SK-N-SH (cell line): ENCODE measurements at regions not wholly inside any gene's neighbourhood (a gene's known extent, or its start where the extent isn't known, plus 50 kb on each side); places are given as distances from the start of the nearest gene placed in this dataset.

Experiments
- CTCF ChIA-PET: fragments of 300-600, 350-600 bp; formaldehyde crosslinking; extraction: SDS; loops from one replicate; lab custom pipeline; 2021; lab: Yijun Ruan, JAX
- POLR2A ChIA-PET: fragments of 350-600 bp; sonication (Branson Sonifier 250); formaldehyde crosslinking; extraction: SDS; loops from one replicate; lab custom pipeline; 2020; ENCODE audit warnings: antibody characterized with exemption, inconsistent platforms; lab: Yijun Ruan, JAX
- DNase-seq: peaks from one replicate; pipeline ENCODE4 v3.0.0; 2012
- H2AFZ ChIP-seq: fragments of 200-600 bp; sonication (generic); 2 replicates; pipeline ENCODE4 v1.8.1; 2016; ENCODE audit warnings: antibody characterized with exemption, mild to moderate bottlenecking, low read depth
- H3F3A ChIP-seq: fragments of 200-600 bp; sonication (generic); replicated peaks from 2 replicates; pipeline ENCODE3; 2016; ENCODE audit warnings: antibody characterized with exemption, mild to moderate bottlenecking; ENCODE audit not compliant: insufficient read depth
- H3K27ac ChIP-seq, 2 experiments: fragments of 200-500 bp in 1 of 2; fragments of 200-600 bp in 1 of 2; sonication (Bioruptor generic) in 1 of 2; sonication (generic), shearing (Covaris generic) in 1 of 2; 2 replicates each; pipeline versions ENCODE4 v1.5.1 to v1.6.1; 2014 to 2016; ENCODE audit warnings: low read depth in 2 of 2, inconsistent platforms in 1 of 2, low read length in 1 of 2, mild to moderate bottlenecking in 1 of 2, mixed read lengths in 1 of 2
- H3K27me3 ChIP-seq: fragments of 200-600 bp; sonication (generic), shearing (Covaris generic); 2 replicates; pipeline ENCODE4 v1.6.1; 2016; ENCODE audit warnings: mixed run types; ENCODE audit not compliant: insufficient read depth
- H3K36me3 ChIP-seq, 2 experiments: fragments of 200-500 bp in 1 of 2; fragments of 200-600 bp in 1 of 2; sonication (Bioruptor generic) in 1 of 2; sonication (generic) in 1 of 2; replicated peaks in 1 of 2; 2 replicates each; pipeline versions ENCODE3 to v1.5.1; 2014 to 2016; ENCODE audit warnings: low read length in 1 of 2, mild to moderate bottlenecking in 1 of 2; ENCODE audit not compliant: insufficient read depth in 2 of 2, control insufficient read depth in 1 of 2
- H3K4me1 ChIP-seq, 2 experiments: fragments of 200-500 bp in 1 of 2; fragments of 200-600 bp in 1 of 2; sonication (Bioruptor generic) in 1 of 2; sonication (generic), shearing (Covaris generic) in 1 of 2; 2 replicates each; pipeline versions ENCODE4 v1.5.1 to v1.6.1; 2014 to 2016; ENCODE audit warnings: low read depth in 1 of 2, low read length in 1 of 2, mixed run types in 1 of 2; ENCODE audit not compliant: insufficient read depth in 2 of 2, control insufficient read depth in 1 of 2
- H3K4me2 ChIP-seq: fragments of 200-600 bp; sonication (generic), shearing (Covaris generic); 2 replicates; pipeline ENCODE4 v1.6.1; 2017; ENCODE audit warnings: mixed run types
- H3K4me3 ChIP-seq, 2 experiments: fragments of 200-500 bp in 1 of 2; fragments of 200-600 bp in 1 of 2; sonication (Bioruptor generic) in 1 of 2; sonication (generic), shearing (Covaris generic) in 1 of 2; 2 replicates each; pipeline versions ENCODE4 v1.5.1 to v1.8.1; 2014 to 2016; ENCODE audit warnings: low read depth in 2 of 2, inconsistent platforms in 1 of 2, low read length in 1 of 2, mild to moderate bottlenecking in 1 of 2, mixed read lengths in 1 of 2, moderate library complexity in 1 of 2
- H3K79me2 ChIP-seq: fragments of 200-600 bp; sonication (generic); 2 replicates; pipeline ENCODE4 v1.8.1; 2017; ENCODE audit warnings: mild to moderate bottlenecking; ENCODE audit not compliant: insufficient read depth
- H3K9ac ChIP-seq: fragments of 200-600 bp; sonication (generic); 2 replicates; pipeline ENCODE4 v1.6.1; 2017; ENCODE audit warnings: mixed run types
- H3K9me2 ChIP-seq: fragments of 200-600 bp; sonication (generic); 2 replicates; pipeline ENCODE4 v1.6.1; 2017; ENCODE audit warnings: mixed run types
- H3K9me3 ChIP-seq: fragments of 200-600 bp; sonication (generic); 2 replicates; pipeline ENCODE4 v1.6.1; 2017; ENCODE audit warnings: mixed run types, mild to moderate bottlenecking, moderate library complexity
- H4K20me1 ChIP-seq: fragments of 200-600 bp; sonication (generic); 2 replicates; pipeline ENCODE4 v1.6.1; 2017; ENCODE audit warnings: mild to moderate bottlenecking, mixed run types; ENCODE audit not compliant: insufficient read depth
- FOSL2 ChIP-seq: IDR thresholded peaks from 2 replicates; pipeline ENCODE4 v1.4.0; 2012; ENCODE audit warnings: low read depth, mild to moderate bottlenecking, moderate library complexity, borderline replicate concordance
- GABPA ChIP-seq: IDR thresholded peaks from 2 replicates; pipeline ENCODE4 v1.4.0; 2012; ENCODE audit warnings: low read depth, mild to moderate bottlenecking
- JUND ChIP-seq: IDR thresholded peaks from 2 replicates; pipeline ENCODE4 v1.4.0; 2012
- NFIC ChIP-seq: IDR thresholded peaks from 2 replicates; pipeline ENCODE4 v1.4.0; 2012; ENCODE audit warnings: borderline replicate concordance
- POLR2AphosphoS5 ChIP-seq: IDR thresholded peaks from 2 replicates; pipeline ENCODE4 v1.6.1; 2012; ENCODE audit warnings: low read depth, low read length
- RFX5 ChIP-seq: IDR thresholded peaks from 2 replicates; pipeline ENCODE4 v1.6.1; 2012; ENCODE audit warnings: mild to moderate bottlenecking, improper control_type of control experiment, low read length
- SIN3A ChIP-seq: IDR thresholded peaks from 2 replicates; pipeline ENCODE4 v1.6.1; 2012; ENCODE audit warnings: low read depth, mild to moderate bottlenecking, low read length, moderate library complexity, borderline replicate concordance
- TAF1 ChIP-seq: IDR thresholded peaks from 2 replicates; pipeline ENCODE4 v1.6.1; 2012; ENCODE audit warnings: low read depth, mild to moderate bottlenecking, low read length, moderate library complexity, borderline replicate concordance
- whole genome bisulfite sequencing: methylation state at CpG from one replicate; pipeline ENCODE4 v1.1.6; 2017; ENCODE audit warnings: low lambda C conversion rate; 5-methylcytosine and 5-hydroxymethylcytosine counted together
- TF ChIP-seq, protein P1 (sequence below): fragments of 200-600 bp; sonication (generic); IDR thresholded peaks from 2 replicates; pipeline ENCODE4 v1.6.1; 2017; ENCODE audit warnings: antibody characterized with exemption, mild to moderate bottlenecking, moderate library complexity
- TF ChIP-seq, protein P2 (sequence below): IDR thresholded peaks from 2 replicates; pipeline ENCODE4 v1.4.0; 2012; ENCODE audit warnings: low read depth
- TF ChIP-seq, protein P3 (sequence below): IDR thresholded peaks from 2 replicates; pipeline ENCODE4 v1.6.1; 2012; ENCODE audit warnings: mild to moderate bottlenecking, low read depth, low read length, moderate library complexity
- TF ChIP-seq, protein P4 (sequence below): fragments of 150-350 bp; IDR thresholded peaks from 2 replicates; pipeline ENCODE4 v1.6.1; 2016; ENCODE audit warnings: mild to moderate bottlenecking, low read depth, low read length

DNA sequence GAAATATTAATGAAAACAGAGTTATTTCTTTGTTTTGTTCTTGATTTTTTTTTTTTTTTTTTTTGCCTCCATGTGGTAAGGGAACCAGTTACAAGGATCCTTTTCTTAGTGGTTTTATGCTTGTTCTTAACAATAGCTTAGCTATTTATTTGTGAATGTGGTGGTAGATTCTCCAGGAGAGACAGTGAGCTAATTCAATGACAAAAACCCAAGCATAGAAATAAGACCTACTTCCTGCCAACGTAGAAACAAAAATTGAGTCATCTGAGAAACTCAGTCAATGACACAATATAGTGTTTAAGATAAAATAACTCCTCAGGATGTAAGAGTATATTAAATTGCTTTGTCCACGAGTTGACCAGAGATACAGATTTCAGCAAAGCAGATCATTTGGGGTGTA, 863.8 kb upstream of the PABPC4L start:
- no peaks in the 10 kb centered on the region for H3F3A ChIP-seq
- no peaks in the 10 kb centered on the region for H4K20me1 ChIP-seq
- DNase-seq, result no peak
- H3K9me3 ChIP-seq, result no peaks in the 10 kb centered on the region
- TF ChIP-seq, protein P1, sequence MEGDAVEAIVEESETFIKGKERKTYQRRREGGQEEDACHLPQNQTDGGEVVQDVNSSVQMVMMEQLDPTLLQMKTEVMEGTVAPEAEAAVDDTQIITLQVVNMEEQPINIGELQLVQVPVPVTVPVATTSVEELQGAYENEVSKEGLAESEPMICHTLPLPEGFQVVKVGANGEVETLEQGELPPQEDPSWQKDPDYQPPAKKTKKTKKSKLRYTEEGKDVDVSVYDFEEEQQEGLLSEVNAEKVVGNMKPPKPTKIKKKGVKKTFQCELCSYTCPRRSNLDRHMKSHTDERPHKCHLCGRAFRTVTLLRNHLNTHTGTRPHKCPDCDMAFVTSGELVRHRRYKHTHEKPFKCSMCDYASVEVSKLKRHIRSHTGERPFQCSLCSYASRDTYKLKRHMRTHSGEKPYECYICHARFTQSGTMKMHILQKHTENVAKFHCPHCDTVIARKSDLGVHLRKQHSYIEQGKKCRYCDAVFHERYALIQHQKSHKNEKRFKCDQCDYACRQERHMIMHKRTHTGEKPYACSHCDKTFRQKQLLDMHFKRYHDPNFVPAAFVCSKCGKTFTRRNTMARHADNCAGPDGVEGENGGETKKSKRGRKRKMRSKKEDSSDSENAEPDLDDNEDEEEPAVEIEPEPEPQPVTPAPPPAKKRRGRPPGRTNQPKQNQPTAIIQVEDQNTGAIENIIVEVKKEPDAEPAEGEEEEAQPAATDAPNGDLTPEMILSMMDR, result no peak
- TF ChIP-seq, protein P2, sequence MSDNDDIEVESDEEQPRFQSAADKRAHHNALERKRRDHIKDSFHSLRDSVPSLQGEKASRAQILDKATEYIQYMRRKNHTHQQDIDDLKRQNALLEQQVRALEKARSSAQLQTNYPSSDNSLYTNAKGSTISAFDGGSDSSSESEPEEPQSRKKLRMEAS, result no peak
- TF ChIP-seq, protein P3, sequence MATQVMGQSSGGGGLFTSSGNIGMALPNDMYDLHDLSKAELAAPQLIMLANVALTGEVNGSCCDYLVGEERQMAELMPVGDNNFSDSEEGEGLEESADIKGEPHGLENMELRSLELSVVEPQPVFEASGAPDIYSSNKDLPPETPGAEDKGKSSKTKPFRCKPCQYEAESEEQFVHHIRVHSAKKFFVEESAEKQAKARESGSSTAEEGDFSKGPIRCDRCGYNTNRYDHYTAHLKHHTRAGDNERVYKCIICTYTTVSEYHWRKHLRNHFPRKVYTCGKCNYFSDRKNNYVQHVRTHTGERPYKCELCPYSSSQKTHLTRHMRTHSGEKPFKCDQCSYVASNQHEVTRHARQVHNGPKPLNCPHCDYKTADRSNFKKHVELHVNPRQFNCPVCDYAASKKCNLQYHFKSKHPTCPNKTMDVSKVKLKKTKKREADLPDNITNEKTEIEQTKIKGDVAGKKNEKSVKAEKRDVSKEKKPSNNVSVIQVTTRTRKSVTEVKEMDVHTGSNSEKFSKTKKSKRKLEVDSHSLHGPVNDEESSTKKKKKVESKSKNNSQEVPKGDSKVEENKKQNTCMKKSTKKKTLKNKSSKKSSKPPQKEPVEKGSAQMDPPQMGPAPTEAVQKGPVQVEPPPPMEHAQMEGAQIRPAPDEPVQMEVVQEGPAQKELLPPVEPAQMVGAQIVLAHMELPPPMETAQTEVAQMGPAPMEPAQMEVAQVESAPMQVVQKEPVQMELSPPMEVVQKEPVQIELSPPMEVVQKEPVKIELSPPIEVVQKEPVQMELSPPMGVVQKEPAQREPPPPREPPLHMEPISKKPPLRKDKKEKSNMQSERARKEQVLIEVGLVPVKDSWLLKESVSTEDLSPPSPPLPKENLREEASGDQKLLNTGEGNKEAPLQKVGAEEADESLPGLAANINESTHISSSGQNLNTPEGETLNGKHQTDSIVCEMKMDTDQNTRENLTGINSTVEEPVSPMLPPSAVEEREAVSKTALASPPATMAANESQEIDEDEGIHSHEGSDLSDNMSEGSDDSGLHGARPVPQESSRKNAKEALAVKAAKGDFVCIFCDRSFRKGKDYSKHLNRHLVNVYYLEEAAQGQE, result no peak
- no peak for TF ChIP-seq SIN3A
- TF ChIP-seq, all 33 proteins: peak for 0
- ChIA-PET CTCF (no interaction called here), POLR2A (no interaction called here)
- no peaks in the 10 kb centered on the region for H3K9me2 ChIP-seq
- H3K36me3 ChIP-seq, result no peaks in the 10 kb centered on the region
- no peak overlapping the region for H2AFZ ChIP-seq
- no peaks in the 10 kb centered on the region for H3K79me2 ChIP-seq
- no peak overlapping the region for H3K4me3 ChIP-seq
- no peak overlapping the region for H3K27ac ChIP-seq
- H3K4me1 ChIP-seq, result no peaks in the 10 kb centered on the region; a peak in 1 of 4 replicates
- no peak overlapping the region for H3K4me2 ChIP-seq
- WGBS, result 0% methylated on average over 2 of the region's 2 CpGs
- H3K9ac ChIP-seq, result no peak overlapping the region
- no peaks in the 10 kb centered on the region for H3K27me3 ChIP-seq

DNA sequence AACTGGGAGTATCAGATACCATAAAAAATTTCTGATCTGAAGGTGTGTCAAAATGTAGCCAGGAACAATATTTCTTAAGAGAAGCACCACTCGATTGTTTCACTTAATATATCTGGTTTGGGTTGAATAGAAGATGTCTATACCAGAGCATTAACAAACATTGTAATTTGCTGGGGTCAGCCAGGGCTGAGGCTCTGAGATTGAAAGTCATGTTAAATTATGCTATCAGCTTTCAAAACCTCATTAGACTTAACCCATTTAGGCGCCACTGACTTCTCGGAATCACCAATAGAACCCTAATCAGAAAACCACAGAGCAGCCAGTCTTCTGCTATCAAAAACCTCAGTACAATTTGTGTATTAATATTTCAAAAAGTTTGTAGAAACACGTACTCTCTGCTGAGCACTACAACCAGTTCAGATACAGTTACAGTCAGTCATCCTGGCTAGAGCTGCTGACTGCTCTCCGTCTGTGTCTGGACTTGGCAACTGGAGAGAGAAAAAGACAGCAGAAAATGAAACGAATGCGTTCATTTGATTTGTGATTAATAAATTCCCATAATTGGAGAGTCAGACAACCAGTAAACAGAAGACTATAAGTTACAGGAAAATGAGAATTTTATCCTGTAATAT, 848.6 kb upstream of the PABPC4L start:
- 7% methylated on average over 7 of the region's 7 CpGs for WGBS
- Histone ChIP-seq H3K36me3 (no peaks in the 10 kb centered on the region), H3K79me2 (no peaks in the 10 kb centered on the region), H3K9me3 (no peaks in the 10 kb centered on the region; the same call in 1 of the 2 replicates), H3K27me3 (no peaks in the 10 kb centered on the region), H3K27ac (peak overlapping the region in 1 of 2 experiments; percentile 72; a peak in 2 of 4 replicates), H2AFZ (no peak overlapping the region), H3K4me1 (no peaks in the 10 kb centered on the region; a peak in 1 of 4 replicates), H3K4me2 (0 out of 2 replicates have a peak overlapping the region, but pooled peaks have one; percentile 25), H3F3A (no peaks in the 10 kb centered on the region), H3K9me2 (no peaks in the 10 kb centered on the region), H3K9ac (no peak overlapping the region), H3K4me3 (no peak overlapping the region; a peak in 1 of 4 replicates), H4K20me1 (no peaks in the 10 kb centered on the region)
- ChIA-PET POLR2A (no interaction called here), CTCF (no interaction called here)
- DNase-seq, result no peak
- no peak for TF ChIP-seq JUND
- no peak for TF ChIP-seq TAF1
- TF ChIP-seq POLR2AphosphoS5, result no peak
- TF ChIP-seq, protein P3, result no peak
- TF ChIP-seq, protein P1, result no peak
- TF ChIP-seq, protein P4, sequence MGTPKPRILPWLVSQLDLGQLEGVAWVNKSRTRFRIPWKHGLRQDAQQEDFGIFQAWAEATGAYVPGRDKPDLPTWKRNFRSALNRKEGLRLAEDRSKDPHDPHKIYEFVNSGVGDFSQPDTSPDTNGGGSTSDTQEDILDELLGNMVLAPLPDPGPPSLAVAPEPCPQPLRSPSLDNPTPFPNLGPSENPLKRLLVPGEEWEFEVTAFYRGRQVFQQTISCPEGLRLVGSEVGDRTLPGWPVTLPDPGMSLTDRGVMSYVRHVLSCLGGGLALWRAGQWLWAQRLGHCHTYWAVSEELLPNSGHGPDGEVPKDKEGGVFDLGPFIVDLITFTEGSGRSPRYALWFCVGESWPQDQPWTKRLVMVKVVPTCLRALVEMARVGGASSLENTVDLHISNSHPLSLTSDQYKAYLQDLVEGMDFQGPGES, result no peak
- TF ChIP-seq RFX5, result no peak
- TF ChIP-seq GABPA, result no peak
- no peak for TF ChIP-seq NFIC
- no peak for TF ChIP-seq FOSL2
- no peak for TF ChIP-seq SIN3A
